Tibial artery (tissue), 4 donors: ENCODE measurements at regions not wholly inside any gene's neighbourhood (a gene's known extent, or its start where the extent isn't known, plus 50 kb on each side); places are given as distances from the start of the nearest gene placed in this dataset.

ENCODE experiments used
- DNase-seq, 2 donors: peaks; one replicate each; pipeline ENCODE4 v3.0.0-alpha.2; 2019
- H3K27ac ChIP-seq, 2 donors: fragments of 200-600 bp; sonication (generic) in 1 of 2; 1 replicate in 1 of 2; 2 replicates in 1 of 2; pipeline ENCODE4 v1.5.1; 2018 to 2019; ENCODE audit warnings: mild to moderate bottlenecking in 1 of 2
- H3K27me3 ChIP-seq, 2 donors: fragments of 200-600 bp; sonication (generic) in 1 of 2; one replicate each; pipeline versions ENCODE4 v1.5.1 to v1.6.0; 2016 to 2019
- H3K36me3 ChIP-seq, 3 donors: fragments of 200-600 bp; sonication (generic) in 2 of 3; one replicate each; pipeline ENCODE4 v1.5.1; 2016 to 2019; ENCODE audit warnings: mild to moderate bottlenecking in 2 of 3
- H3K4me1 ChIP-seq, 4 donors: fragments of 200-600 bp; sonication (generic) in 2 of 4; 1 replicate in 3 of 4; 2 replicates in 1 of 4; pipeline ENCODE4 v1.5.1; 2016 to 2019
- H3K4me3 ChIP-seq, 2 donors: fragments of 200-600 bp; sonication (generic) in 1 of 2; 1 replicate in 1 of 2; 2 replicates in 1 of 2; pipeline ENCODE4 v1.5.1; 2018 to 2019; ENCODE audit warnings: mild to moderate bottlenecking in 2 of 2
- H3K9me3 ChIP-seq, 3 donors: fragments of 200-600 bp; sonication (generic) in 1 of 3; one replicate each; pipeline ENCODE4 v1.5.1; 2016 to 2019
- intact Hi-C: fragments of 100-400 bp; cut with DNase I; formaldehyde crosslinking; loops from one replicate; pipeline ENCODE4 v1.15.0; 2023; ENCODE audit warnings: low total_unique reads
- TF ChIP-seq, protein P1 (sequence below), 2 experiments: fragments of 200-600 bp in 1 of 2; fragments of 450-650 bp in 1 of 2; IDR thresholded peaks; one replicate each; pipeline ENCODE4 v1.5.1; 2017 to 2019; ENCODE audit warnings: antibody characterized with exemption in 2 of 2, mild to moderate bottlenecking in 1 of 2, moderate library complexity in 1 of 2

DNA sequence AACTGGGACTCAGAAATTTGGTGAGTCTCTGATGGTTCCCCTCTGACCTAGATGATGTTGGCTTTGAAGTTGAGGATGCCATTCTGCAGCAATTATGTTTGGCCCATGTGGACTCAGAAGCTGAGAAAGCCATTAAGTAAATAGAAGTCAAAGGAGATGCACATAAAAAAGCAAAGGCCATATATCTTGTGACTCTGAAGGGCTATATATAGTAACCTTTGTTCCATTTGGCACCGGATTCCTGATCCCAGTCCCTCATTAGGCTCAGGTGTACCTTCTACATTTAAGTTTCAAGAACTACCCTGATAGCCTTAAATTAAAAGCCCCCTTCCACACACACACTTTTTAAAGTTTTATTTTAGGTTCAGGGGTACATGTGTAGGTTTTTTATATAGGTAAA lies 50.0 kb upstream of the PDK4 start:
- H3K9me3 ChIP-seq, result no peaks in the 10 kb centered on the region
- H3K36me3 ChIP-seq, result no peaks in the 10 kb centered on the region
- H3K27me3 ChIP-seq, result no peaks in the 10 kb centered on the region
- H3K4me3 ChIP-seq, result no peak overlapping the region
- no peak overlapping the region for H3K27ac ChIP-seq
- TF ChIP-seq, protein P1, sequence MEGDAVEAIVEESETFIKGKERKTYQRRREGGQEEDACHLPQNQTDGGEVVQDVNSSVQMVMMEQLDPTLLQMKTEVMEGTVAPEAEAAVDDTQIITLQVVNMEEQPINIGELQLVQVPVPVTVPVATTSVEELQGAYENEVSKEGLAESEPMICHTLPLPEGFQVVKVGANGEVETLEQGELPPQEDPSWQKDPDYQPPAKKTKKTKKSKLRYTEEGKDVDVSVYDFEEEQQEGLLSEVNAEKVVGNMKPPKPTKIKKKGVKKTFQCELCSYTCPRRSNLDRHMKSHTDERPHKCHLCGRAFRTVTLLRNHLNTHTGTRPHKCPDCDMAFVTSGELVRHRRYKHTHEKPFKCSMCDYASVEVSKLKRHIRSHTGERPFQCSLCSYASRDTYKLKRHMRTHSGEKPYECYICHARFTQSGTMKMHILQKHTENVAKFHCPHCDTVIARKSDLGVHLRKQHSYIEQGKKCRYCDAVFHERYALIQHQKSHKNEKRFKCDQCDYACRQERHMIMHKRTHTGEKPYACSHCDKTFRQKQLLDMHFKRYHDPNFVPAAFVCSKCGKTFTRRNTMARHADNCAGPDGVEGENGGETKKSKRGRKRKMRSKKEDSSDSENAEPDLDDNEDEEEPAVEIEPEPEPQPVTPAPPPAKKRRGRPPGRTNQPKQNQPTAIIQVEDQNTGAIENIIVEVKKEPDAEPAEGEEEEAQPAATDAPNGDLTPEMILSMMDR (IDR thresholded peaks at IDR 0.05), result no peak
- DNase-seq, result no peak
- no peaks in the 10 kb centered on the region for H3K4me1 ChIP-seq
- intact Hi-C loops, result no loop called here
